GM06990 (cell line): ENCODE measurements at regions not wholly inside any gene's neighbourhood (a gene's known extent, or its start where the extent isn't known, plus 50 kb on each side); places are given as distances from the start of the nearest gene placed in this dataset.

Experiments
- DNase-seq: peaks from one replicate; pipeline ENCODE4 v3.0.0-alpha.2; 2011; ENCODE audit not compliant: insufficient read length; ENCODE audit errors: extremely low read depth
- H3K27me3 ChIP-seq: replicated peaks from 2 replicates; pipeline ENCODE4 v1.6.0; 2011; ENCODE audit warnings: low read length; ENCODE audit not compliant: control insufficient read depth, insufficient read depth
- H3K36me3 ChIP-seq: 2 replicates; pipeline ENCODE4 v1.5.1; 2011; ENCODE audit warnings: low read length; ENCODE audit not compliant: control insufficient read depth, insufficient read depth
- H3K4me3 ChIP-seq: replicated peaks from 2 replicates; pipeline ENCODE4 v1.5.1; 2011; ENCODE audit warnings: low read depth, mild to moderate bottlenecking, control low read depth, low read length
- TF ChIP-seq, protein P1 (sequence below): IDR thresholded peaks from 2 replicates; pipeline ENCODE4 v1.5.1; 2011; ENCODE audit warnings: low read length, control low read depth, mild to moderate bottlenecking, inconsistent platforms; ENCODE audit not compliant: insufficient read depth, poor library complexity, severe bottlenecking

GRCh38 chr6:79392094-79392493, 145.1 kb downstream of the LCA5 start:
- no peaks in the 10 kb centered on the region for H3K36me3 ChIP-seq

GRCh38 chr6:79391480-79391879, 145.8 kb downstream of the LCA5 start:
- Histone ChIP-seq H3K36me3 (no peaks in the 10 kb centered on the region), H3K4me3 (no peak overlapping the region), H3K27me3 (no peaks in the 10 kb centered on the region)
- TF ChIP-seq, protein P1, sequence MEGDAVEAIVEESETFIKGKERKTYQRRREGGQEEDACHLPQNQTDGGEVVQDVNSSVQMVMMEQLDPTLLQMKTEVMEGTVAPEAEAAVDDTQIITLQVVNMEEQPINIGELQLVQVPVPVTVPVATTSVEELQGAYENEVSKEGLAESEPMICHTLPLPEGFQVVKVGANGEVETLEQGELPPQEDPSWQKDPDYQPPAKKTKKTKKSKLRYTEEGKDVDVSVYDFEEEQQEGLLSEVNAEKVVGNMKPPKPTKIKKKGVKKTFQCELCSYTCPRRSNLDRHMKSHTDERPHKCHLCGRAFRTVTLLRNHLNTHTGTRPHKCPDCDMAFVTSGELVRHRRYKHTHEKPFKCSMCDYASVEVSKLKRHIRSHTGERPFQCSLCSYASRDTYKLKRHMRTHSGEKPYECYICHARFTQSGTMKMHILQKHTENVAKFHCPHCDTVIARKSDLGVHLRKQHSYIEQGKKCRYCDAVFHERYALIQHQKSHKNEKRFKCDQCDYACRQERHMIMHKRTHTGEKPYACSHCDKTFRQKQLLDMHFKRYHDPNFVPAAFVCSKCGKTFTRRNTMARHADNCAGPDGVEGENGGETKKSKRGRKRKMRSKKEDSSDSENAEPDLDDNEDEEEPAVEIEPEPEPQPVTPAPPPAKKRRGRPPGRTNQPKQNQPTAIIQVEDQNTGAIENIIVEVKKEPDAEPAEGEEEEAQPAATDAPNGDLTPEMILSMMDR, result no peak
- no peak for DNase-seq

More at GRCh38 chr6:79392094-79392493, 145.1 kb downstream of the LCA5 start:
- Histone ChIP-seq H3K27me3 (no peaks in the 10 kb centered on the region), H3K4me3 (no peak overlapping the region)
- no peak for DNase-seq
- TF ChIP-seq, protein P1, result no peak

DNA sequence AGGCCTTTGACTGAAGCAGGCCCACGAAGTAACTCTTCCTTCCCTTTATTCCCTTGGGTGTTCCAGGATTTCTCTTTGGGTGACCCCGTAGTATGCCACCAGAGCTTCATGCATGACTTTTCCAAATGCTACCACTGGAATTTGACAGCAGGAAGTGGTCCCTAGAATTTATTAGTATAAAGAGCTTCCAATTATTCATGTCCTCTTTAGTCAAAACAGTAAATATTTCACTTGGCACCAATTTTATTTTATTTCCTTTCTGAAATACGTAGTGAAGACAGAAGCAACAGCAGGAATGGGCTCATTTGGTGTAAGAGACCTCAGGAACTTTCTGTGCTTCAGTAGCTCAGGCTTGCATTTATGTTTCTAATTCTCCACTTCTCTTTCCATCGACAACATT, 151.3 kb downstream of the LCA5 start:
- no peaks in the 10 kb centered on the region for H3K36me3 ChIP-seq
- TF ChIP-seq, protein P1, result no peak
- no peak overlapping the region for H3K4me3 ChIP-seq
- no peaks in the 10 kb centered on the region for H3K27me3 ChIP-seq
- DNase-seq, result no peak

- no peaks in the 10 kb centered on the region for H3K36me3 ChIP-seq
- no peak overlapping the region for H3K4me3 ChIP-seq
- TF ChIP-seq, protein P1, result no peak
- H3K27me3 ChIP-seq, result no peaks in the 10 kb centered on the region
- DNase-seq, result no peak
Measured at GRCh38 chr6:79385333-79385732, 150.9 kb upstream of the HMGN3 start.

DNA sequence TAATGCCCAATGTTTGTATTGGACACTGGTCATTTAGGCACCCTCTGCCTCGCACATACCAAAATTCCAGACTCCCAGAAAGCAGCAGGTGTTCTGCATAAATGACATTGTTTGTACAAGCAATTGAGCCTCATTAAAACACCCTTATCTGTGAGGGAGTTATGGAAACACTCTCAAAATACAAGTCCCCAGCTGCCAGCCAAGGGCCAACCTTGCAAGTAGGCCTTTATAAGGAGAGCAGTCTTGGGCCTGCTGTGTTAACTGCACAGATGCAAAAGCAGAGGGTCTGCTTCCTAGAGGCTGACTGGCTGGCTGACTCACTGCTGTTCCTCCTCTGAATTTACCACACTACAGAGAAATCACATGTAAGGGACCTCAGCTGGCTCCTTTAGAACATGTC, 150.4 kb upstream of the HMGN3 start:
- TF ChIP-seq, protein P1, result no peak
- DNase-seq, result no peak
- Histone ChIP-seq H3K4me3 (no peak overlapping the region), H3K36me3 (no peaks in the 10 kb centered on the region), H3K27me3 (no peaks in the 10 kb centered on the region)

- no peaks in the 10 kb centered on the region for H3K27me3 ChIP-seq
- DNase-seq, result no peak
- TF ChIP-seq, protein P1, result no peak
- H3K36me3 ChIP-seq, result no peaks in the 10 kb centered on the region
- no peak overlapping the region for H3K4me3 ChIP-seq
Measured at GRCh38 chr6:79378957-79379356, 144.5 kb upstream of the HMGN3 start.
